Osteocyte (in vitro differentiated cells): ENCODE measurements at regions not wholly inside any gene's neighbourhood (a gene's known extent, or its start where the extent isn't known, plus 50 kb on each side); places are given as distances from the start of the nearest gene placed in this dataset.

Source experiments
- DNase-seq: peaks from one replicate; pipeline ENCODE4 v3.0.0; 2021; ENCODE audit warnings: mixed read lengths; ENCODE audit not compliant: unreplicated experiment; ENCODE audit errors: extremely low spot score
- H3K27ac Mint-ChIP-seq: one replicate; pipeline ENCODE4 v1.8.0; 2021; ENCODE audit warnings: mild to moderate bottlenecking, mixed read lengths; ENCODE audit not compliant: unreplicated experiment
- H3K27me3 Mint-ChIP-seq: one replicate; pipeline ENCODE4 v1.8.0; 2021; ENCODE audit warnings: mixed read lengths; ENCODE audit not compliant: unreplicated experiment
- H3K36me3 Mint-ChIP-seq: one replicate; pipeline ENCODE4 v1.8.0; 2021; ENCODE audit warnings: mixed read lengths; ENCODE audit not compliant: unreplicated experiment
- H3K4me1 Mint-ChIP-seq: one replicate; pipeline ENCODE4 v1.8.0; 2021; ENCODE audit warnings: mixed read lengths; ENCODE audit not compliant: unreplicated experiment
- H3K4me3 Mint-ChIP-seq: one replicate; pipeline ENCODE4 v1.8.0; 2021; ENCODE audit warnings: mild to moderate bottlenecking, moderate library complexity, mixed read lengths; ENCODE audit not compliant: unreplicated experiment
- H3K9me3 Mint-ChIP-seq: one replicate; pipeline ENCODE4 v1.8.0; 2021; ENCODE audit warnings: mixed read lengths; ENCODE audit not compliant: unreplicated experiment
- TF ChIP-seq, protein P1 (sequence below): fragments of 200-600 bp; sonication (generic); IDR thresholded peaks from 2 replicates; pipeline ENCODE4 v1.5.0; 2021; ENCODE audit warnings: antibody characterized with exemption, mild to moderate bottlenecking, moderate library complexity

DNA sequence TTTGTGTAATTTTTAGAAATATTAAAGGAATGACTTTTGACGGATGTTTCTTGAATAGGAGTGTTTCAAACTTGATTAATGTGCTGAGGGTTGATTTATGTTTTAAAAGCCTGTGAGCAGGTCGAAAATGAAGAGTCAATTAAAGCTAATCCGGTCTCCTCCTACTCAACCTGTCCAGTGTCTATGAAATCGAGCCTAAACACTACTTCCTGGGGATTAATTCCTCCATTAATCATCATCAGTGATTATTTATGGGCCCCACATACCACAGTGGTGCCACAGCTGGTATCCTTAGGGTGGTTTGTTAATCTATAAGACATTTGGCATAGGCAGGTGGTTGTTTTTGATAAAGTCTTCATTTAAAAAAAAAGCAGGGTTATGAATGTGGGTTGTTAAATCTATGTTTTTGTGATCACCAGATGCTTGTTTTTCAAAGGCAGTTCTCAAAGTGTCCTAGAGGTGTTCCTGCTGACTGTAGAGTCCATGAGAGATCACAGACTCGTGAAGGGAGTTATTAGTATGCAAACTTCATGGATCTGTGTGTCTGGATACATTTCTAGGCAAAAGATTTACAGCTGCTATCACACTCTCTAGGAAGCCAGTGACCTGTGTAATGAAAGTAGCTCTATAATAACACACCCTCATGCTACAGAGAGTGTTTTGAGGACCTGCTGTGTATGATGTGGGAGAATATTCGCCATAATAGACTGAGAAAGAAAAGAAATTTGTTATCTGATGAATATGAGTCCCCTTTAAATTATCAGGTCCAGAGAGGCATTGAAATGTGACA, 308.6 kb downstream of the AKAIN1 start:
- no peaks in the 10 kb centered on the region for H3K27me3 Mint-ChIP-seq
- H3K36me3 Mint-ChIP-seq = no peaks in the 10 kb centered on the region
- H3K9me3 Mint-ChIP-seq = peaks cover 41% of the 10 kb centered on the region
- DNase-seq = no peak
- H3K4me1 Mint-ChIP-seq = no peaks in the 10 kb centered on the region
- no peak overlapping the region for H3K4me3 Mint-ChIP-seq
- TF ChIP-seq, protein P1, sequence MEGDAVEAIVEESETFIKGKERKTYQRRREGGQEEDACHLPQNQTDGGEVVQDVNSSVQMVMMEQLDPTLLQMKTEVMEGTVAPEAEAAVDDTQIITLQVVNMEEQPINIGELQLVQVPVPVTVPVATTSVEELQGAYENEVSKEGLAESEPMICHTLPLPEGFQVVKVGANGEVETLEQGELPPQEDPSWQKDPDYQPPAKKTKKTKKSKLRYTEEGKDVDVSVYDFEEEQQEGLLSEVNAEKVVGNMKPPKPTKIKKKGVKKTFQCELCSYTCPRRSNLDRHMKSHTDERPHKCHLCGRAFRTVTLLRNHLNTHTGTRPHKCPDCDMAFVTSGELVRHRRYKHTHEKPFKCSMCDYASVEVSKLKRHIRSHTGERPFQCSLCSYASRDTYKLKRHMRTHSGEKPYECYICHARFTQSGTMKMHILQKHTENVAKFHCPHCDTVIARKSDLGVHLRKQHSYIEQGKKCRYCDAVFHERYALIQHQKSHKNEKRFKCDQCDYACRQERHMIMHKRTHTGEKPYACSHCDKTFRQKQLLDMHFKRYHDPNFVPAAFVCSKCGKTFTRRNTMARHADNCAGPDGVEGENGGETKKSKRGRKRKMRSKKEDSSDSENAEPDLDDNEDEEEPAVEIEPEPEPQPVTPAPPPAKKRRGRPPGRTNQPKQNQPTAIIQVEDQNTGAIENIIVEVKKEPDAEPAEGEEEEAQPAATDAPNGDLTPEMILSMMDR = no peak
- no peak overlapping the region for H3K27ac Mint-ChIP-seq

DNA sequence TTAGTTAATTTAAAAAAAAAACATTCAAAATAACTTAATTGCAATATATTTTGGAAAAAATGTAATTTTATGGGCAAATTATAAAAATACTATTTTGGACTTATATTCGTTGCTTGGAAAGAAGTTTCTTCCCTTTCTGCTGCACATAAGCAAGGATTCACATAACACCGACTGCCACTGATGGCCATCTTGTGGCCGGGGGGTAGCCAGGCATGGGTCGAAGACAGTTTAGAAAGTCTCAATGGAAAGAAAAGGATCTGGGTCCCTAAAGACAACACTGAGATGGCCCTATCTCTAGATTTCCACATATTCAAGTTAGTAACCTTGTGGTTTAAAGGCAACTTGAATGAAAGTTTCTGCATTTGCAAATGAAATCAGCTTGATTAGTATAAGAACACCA, 318.6 kb downstream of the AKAIN1 start:
- H3K4me1 Mint-ChIP-seq = no peaks in the 10 kb centered on the region
- TF ChIP-seq, protein P1 = no peak
- no peak overlapping the region for H3K4me3 Mint-ChIP-seq
- peaks cover 37% of the 10 kb centered on the region for H3K9me3 Mint-ChIP-seq
- no peaks in the 10 kb centered on the region for H3K36me3 Mint-ChIP-seq
- H3K27ac Mint-ChIP-seq = no peak overlapping the region
- H3K27me3 Mint-ChIP-seq = no peaks in the 10 kb centered on the region
- DNase-seq = no peak

DNA sequence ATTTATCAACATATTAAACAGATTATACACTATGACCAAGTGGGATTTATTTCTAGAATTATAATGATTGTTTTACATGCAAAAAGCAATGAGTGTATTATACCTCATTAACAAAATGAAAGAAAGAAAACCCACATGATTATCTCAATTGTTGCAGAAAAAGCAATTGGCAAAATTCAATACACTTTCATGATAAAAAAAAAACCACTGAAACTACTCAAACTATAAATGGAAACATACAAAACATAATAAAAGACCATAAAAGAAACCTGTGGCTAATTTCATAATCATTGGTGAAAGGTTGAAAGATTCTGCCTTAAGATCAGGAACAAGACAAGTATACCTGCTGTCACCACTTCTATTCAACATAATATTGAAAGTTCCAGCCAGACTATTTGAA, 325.9 kb downstream of the AKAIN1 start:
- TF ChIP-seq, protein P1 = no peak
- Mint-ChIP-seq H3K27me3 (no peaks in the 10 kb centered on the region), H3K36me3 (no peaks in the 10 kb centered on the region), H3K4me3 (no peak overlapping the region), H3K27ac (no peak overlapping the region), H3K4me1 (no peaks in the 10 kb centered on the region), H3K9me3 (peaks cover 64% of the 10 kb centered on the region)
- no peak for DNase-seq

DNA sequence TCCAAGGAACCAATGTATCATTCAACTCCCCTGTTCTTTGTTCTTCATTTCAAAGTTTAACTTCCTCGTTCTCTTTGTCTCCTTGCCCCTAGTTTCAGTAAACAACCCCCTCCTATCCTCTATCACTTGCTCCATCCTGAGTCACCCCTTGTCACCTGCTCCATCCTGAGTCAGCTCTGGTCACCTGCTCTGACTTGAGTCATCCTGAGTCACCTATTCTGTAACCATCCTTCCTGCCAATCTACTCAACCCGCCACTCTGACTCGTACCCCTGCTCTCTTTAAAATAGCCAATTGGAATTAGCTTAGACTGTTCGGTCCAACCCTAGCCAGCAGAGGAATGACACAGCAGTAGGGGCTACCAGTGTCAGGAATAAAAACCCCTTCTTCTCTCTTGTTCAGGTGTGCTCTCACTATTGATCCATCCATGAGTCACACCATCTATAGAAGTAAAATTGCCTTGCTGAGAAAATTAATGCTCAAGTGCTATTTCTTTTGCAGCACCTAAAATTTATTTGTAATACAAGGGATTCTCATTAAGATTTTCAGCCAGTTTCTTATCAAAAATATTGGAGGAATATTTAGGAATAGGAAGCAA, 326.8 kb downstream of the AKAIN1 start:
- Mint-ChIP-seq H3K36me3 (no peaks in the 10 kb centered on the region), H3K4me3 (no peak overlapping the region), H3K4me1 (no peaks in the 10 kb centered on the region), H3K9me3 (peaks cover 62% of the 10 kb centered on the region), H3K27ac (no peak overlapping the region), H3K27me3 (no peaks in the 10 kb centered on the region)
- TF ChIP-seq, protein P1 = no peak
- no peak for DNase-seq

DNA sequence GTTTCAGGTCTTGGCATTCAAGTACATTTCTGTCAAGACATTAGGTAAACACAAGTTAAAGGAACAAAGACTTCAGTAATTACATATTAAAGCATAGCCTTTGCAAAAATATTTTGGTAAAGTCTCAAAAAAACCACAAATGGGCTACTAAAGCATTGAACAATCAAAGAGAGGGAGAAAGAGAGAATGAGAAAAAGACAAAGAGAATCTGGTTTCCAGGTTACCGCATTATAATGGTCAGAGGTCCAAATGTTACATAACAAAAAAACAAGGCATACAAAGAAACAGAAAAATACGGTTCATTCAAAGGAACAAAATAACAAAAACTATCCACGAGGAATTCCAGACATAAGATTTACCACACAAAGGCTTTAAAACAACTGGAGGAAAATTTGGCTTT, 327.9 kb downstream of the AKAIN1 start:
- H3K27me3 Mint-ChIP-seq = no peaks in the 10 kb centered on the region
- H3K4me1 Mint-ChIP-seq = no peaks in the 10 kb centered on the region
- no peak overlapping the region for H3K27ac Mint-ChIP-seq
- H3K4me3 Mint-ChIP-seq = no peak overlapping the region
- no peaks in the 10 kb centered on the region for H3K36me3 Mint-ChIP-seq
- TF ChIP-seq, protein P1 = no peak
- H3K9me3 Mint-ChIP-seq = peaks cover 60% of the 10 kb centered on the region
- no peak for DNase-seq
